GM12874 (cell line): ENCODE measurements at regions not wholly inside any gene's neighbourhood (a gene's known extent, or its start where the extent isn't known, plus 50 kb on each side); places are given as distances from the start of the nearest gene placed in this dataset.

Source experiments
- TF ChIP-seq, protein P1 (sequence below): IDR thresholded peaks from 2 replicates; pipeline ENCODE4 v1.5.1; 2011; ENCODE audit warnings: low read depth, mild to moderate bottlenecking, control low read depth, low read length, moderate library complexity; ENCODE audit not compliant: insufficient read depth

DNA sequence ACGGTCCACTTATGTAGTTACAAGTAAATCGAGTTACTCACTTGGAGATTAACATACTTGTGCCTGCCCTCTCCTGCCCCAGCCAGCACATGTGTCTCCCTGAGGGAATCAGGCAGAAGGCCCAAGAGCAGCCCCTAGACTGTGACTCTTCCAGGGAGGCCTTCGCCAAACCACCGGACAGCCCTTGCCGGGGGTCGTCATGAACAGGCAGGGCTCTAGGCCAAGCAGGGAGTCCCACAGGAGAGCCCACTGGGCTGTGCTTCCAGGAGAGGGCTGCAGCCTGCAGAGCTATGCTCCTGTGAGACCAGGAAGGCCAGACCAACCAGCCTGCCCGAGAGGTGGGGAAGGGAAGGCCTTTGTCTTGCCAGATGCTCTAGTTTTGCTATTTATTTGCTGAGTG is 283.3 kb downstream of the FOXO1 start:
- TF ChIP-seq, protein P1, sequence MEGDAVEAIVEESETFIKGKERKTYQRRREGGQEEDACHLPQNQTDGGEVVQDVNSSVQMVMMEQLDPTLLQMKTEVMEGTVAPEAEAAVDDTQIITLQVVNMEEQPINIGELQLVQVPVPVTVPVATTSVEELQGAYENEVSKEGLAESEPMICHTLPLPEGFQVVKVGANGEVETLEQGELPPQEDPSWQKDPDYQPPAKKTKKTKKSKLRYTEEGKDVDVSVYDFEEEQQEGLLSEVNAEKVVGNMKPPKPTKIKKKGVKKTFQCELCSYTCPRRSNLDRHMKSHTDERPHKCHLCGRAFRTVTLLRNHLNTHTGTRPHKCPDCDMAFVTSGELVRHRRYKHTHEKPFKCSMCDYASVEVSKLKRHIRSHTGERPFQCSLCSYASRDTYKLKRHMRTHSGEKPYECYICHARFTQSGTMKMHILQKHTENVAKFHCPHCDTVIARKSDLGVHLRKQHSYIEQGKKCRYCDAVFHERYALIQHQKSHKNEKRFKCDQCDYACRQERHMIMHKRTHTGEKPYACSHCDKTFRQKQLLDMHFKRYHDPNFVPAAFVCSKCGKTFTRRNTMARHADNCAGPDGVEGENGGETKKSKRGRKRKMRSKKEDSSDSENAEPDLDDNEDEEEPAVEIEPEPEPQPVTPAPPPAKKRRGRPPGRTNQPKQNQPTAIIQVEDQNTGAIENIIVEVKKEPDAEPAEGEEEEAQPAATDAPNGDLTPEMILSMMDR = no peak

DNA sequence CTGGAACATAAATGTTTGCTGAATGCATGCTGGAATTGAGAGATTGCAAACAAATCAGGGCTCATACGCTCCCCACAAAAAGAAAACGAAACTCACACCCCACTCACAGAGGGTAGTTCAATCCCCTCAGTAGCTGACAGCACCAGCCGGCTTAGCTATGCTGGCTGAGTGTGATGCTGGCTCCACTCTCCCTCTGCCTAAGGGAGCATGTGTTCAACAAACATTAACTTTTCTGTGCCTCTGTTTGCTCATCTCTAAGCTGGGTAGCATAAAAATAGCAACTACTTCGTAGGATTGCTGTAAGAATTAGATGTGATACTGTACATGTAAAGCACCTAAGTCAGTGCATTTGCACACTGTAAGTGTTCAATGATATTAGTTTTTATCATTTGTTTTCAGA is 282.6 kb downstream of the FOXO1 start:
- TF ChIP-seq, protein P1 = no peak

DNA sequence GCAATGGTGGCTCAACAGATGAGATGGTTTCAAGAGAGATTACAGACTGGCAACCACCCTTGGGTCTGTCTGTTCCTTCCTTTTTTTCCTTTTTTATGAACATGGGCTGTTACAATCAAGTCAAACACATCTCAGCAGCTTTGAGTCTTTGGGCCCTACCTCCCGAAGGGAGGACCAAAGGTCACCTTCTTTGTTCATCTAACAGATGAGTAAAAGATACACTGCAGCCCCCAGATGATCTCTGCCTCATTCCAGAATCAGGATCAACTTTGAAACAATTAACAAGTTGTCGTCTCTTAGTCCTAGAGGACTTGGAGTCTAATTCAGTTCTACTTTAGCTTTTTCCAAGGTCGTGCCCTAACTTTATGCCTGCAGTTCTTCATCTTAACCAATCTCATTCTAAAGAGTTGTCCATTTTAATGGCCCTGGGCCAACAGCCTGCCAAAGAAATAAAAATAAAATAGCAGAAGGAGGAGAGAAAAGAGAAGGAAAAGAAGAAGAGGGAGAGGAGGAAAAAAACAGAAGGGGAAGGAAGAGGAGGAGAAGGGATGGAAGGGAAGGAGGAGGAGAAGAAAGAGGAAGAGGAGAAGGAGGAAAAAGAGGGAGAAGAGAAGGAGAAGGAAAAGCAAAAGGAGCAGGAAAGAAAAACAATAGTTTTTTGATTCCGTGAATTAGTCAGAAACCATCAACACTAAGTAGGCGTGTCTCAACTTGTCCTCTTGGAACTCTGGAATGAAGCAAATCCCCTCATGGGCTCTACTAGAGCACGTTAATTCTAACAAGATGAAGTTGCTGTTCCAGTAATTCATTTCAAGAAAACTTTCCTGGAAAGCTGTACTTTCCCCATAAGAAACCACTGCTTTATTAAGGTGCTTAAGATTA is 281.2 kb downstream of the FOXO1 start:
- TF ChIP-seq, protein P1 = no peak

DNA sequence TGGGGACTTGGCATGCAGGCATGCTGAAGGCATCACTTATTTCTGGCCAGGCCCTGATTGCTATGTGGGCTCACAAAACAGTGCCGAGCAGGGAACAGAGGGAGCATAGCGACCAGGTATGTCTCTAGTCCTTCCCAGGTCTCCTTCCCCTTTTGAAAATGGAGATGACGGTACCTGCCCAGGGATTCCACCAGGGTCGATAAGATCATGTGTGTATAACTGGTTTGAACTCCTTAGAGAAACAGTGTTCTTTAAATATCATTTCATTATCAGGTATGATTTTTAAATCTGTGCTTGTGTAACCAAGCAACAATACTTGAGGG is 280.6 kb downstream of the FOXO1 start:
- TF ChIP-seq, protein P1 = no peak

DNA sequence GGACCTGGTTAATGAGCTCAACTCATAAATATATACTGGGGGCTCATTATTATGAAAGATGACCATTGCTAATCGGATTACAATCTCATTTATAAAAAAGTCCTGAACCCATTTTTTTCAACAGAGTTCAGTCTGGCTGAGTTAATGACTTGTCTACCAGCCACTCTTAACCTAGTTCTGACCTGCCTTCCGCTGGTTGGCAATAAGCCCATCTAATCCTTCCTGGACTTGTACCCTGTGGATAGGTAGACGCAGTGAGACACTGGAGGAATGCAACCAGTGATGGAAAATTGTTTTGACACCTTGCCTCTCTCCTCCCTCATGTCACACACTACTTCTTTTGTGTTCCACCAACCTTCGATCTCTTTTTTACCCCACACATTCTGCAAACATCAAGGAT is 279.9 kb downstream of the FOXO1 start:
- TF ChIP-seq, protein P1 = no peak

DNA sequence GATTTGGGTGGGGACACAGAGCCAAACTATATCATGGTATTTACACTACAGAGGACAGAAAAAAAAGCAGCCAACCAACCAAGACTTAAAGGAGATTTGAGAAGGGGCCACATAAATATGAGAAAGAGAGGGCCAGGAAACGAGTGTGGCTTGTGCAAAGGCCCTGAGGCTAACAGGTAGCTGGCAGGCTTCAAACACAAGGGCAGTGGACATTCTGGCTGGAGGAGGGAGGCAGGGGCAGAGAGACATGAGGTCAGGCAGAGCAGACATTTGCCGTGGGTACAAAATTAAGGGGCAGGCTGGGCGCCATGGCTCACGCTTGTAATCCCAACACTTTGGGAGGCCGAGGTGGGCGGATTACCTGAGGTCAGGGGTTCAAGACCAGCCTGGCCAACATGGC is 278.7 kb downstream of the FOXO1 start:
- TF ChIP-seq, protein P1 = no peak

DNA sequence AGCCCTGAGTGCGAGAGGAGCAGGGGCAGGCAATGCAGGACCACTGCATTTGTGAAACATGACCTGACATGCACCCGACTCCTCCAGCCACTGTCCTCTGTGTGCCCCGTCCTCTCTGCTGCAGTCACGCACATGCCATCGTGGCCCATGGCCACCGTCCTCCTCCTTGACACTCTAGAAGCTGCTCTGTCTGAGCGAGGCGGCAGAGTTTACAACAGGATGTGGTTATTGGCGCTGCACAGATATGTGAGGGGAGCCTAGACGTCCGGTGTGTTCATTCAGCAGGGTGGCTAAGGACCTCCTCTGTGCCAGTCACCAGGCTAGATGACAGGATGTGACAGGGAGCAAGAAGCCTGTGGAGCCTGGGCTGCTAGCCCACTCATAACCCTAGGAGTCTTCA is 277.8 kb downstream of the FOXO1 start:
- TF ChIP-seq, protein P1 = no peak
